CD14-positive monocyte (primary cell): ENCODE measurements at regions not wholly inside any gene's neighbourhood (a gene's known extent, or its start where the extent isn't known, plus 50 kb on each side); places are given as distances from the start of the nearest gene placed in this dataset.

Experiments used
- DNase-seq, 3 donors: peaks; one replicate each; pipeline ENCODE4 v3.0.0-alpha.2; 2011 to 2022
- H2AFZ ChIP-seq: 2 replicates; pipeline ENCODE4 v1.6.0; 2012; ENCODE audit warnings: mild to moderate bottlenecking, low read depth, low read length, inconsistent platforms; ENCODE audit not compliant: insufficient read depth, poor library complexity, severe bottlenecking
- H3K27ac ChIP-seq, 2 donors: 1 replicate in 1 of 2; 2 replicates in 1 of 2; pipeline ENCODE4 v1.5.1; 2012 to 2013; ENCODE audit warnings: low read length in 2 of 2, control low read depth in 1 of 2, inconsistent platforms in 1 of 2, low read depth in 1 of 2, mild to moderate bottlenecking in 1 of 2
- H3K27me3 ChIP-seq, 2 donors: one replicate each; pipeline versions ENCODE4 v1.6.0 to v1.6.1; 2011 to 2013; ENCODE audit warnings: low read length in 2 of 2; ENCODE audit not compliant: control insufficient read depth in 2 of 2, insufficient read depth in 2 of 2
- H3K36me3 ChIP-seq, 2 donors: replicated peaks in 1 of 2; 1 replicate in 1 of 2; 2 replicates in 1 of 2; pipeline versions ENCODE4 v1.5.1 to v1.6.1; 2012 to 2013; ENCODE audit warnings: low read length in 2 of 2, control low read depth in 1 of 2, inconsistent platforms in 1 of 2, mild to moderate bottlenecking in 1 of 2; ENCODE audit not compliant: insufficient read depth in 2 of 2, control insufficient read depth in 1 of 2
- H3K4me1 ChIP-seq, 2 donors: 1 replicate in 1 of 2; 2 replicates in 1 of 2; pipeline versions ENCODE4 v1.5.1 to v1.6.1; 2012 to 2013; ENCODE audit warnings: low read length in 2 of 2, control low read depth in 1 of 2, inconsistent platforms in 1 of 2, mild to moderate bottlenecking in 1 of 2, moderate library complexity in 1 of 2; ENCODE audit not compliant: insufficient read depth in 2 of 2, control insufficient read depth in 1 of 2
- H3K4me2 ChIP-seq: replicated peaks from 2 replicates; pipeline ENCODE3; 2012; ENCODE audit warnings: low read length, moderate library complexity, mild to moderate bottlenecking; ENCODE audit not compliant: poor library complexity, severe bottlenecking; ENCODE audit errors: extremely low read depth
- H3K4me3 ChIP-seq, 3 experiments: fragments of 200-600 bp in 1 of 3; sonication (generic) in 1 of 3; replicated peaks in 1 of 3; 1 replicate in 2 of 3; 2 replicates in 1 of 3; pipeline ENCODE4 v1.5.1; 2011 to 2013; ENCODE audit warnings: low read length in 3 of 3, mild to moderate bottlenecking in 3 of 3, control low read depth in 2 of 3, low read depth in 2 of 3, inconsistent platforms in 1 of 3, moderate library complexity in 1 of 3
- H3K79me2 ChIP-seq: 2 replicates; pipeline ENCODE4 v1.6.0; 2012; ENCODE audit warnings: mild to moderate bottlenecking, control low read depth, inconsistent platforms, low read length, moderate library complexity; ENCODE audit not compliant: insufficient read depth
- H3K9ac ChIP-seq: 2 replicates; pipeline ENCODE4 v1.6.0; 2017; ENCODE audit warnings: low read length, mild to moderate bottlenecking; ENCODE audit not compliant: insufficient read depth, poor library complexity, severe bottlenecking
- H3K9me3 ChIP-seq, 2 donors: replicated peaks in 1 of 2; 1 replicate in 1 of 2; 2 replicates in 1 of 2; pipeline versions ENCODE4 v1.5.1 to v1.6.1; 2012 to 2013; ENCODE audit warnings: low read length in 2 of 2, control low read depth in 1 of 2; ENCODE audit not compliant: control insufficient read depth in 1 of 2, insufficient read depth in 1 of 2
- H4K20me1 ChIP-seq: 2 replicates; pipeline ENCODE4 v1.6.0; 2012; ENCODE audit warnings: mild to moderate bottlenecking, low read length, control low read depth, moderate library complexity; ENCODE audit not compliant: insufficient read depth
- H3K27ac Mint-ChIP-seq, 7 donors: one replicate each; pipeline ENCODE4 v1.8.0; 2020; ENCODE audit warnings: mild to moderate bottlenecking in 7 of 7, mixed read lengths in 7 of 7, moderate library complexity in 6 of 7, inconsistent platforms in 2 of 7
- H3K27me3 Mint-ChIP-seq, 3 donors: one replicate each; pipeline ENCODE4 v1.8.0; 2021 to 2022; ENCODE audit warnings: low read depth in 3 of 3, mild to moderate bottlenecking in 3 of 3, mixed read lengths in 3 of 3, moderate library complexity in 3 of 3, inconsistent platforms in 1 of 3
- H3K36me3 Mint-ChIP-seq, 2 donors: one replicate each; pipeline ENCODE4 v1.8.0; 2020; ENCODE audit warnings: mixed read lengths in 2 of 2, inconsistent platforms in 1 of 2, mild to moderate bottlenecking in 1 of 2
- H3K4me1 Mint-ChIP-seq: one replicate; pipeline ENCODE4 v1.8.0; 2020; ENCODE audit warnings: mild to moderate bottlenecking, mixed read lengths
- H3K4me3 Mint-ChIP-seq, 2 donors: one replicate each; pipeline ENCODE4 v1.8.0; 2020; ENCODE audit warnings: mild to moderate bottlenecking in 2 of 2, mixed read lengths in 2 of 2, moderate library complexity in 1 of 2
- H3K9me3 Mint-ChIP-seq, 7 donors: one replicate each; pipeline ENCODE4 v1.8.0; 2020 to 2022; ENCODE audit warnings: mixed read lengths in 7 of 7, mild to moderate bottlenecking in 6 of 7, moderate library complexity in 6 of 7, inconsistent platforms in 2 of 7
- WGBS: methylation state at CpG from one replicate; pipeline ENCODE4 v1.1.5; 2013; ENCODE audit warnings: missing lambda C conversion rate; ENCODE audit not compliant: insufficient coverage; 5-methylcytosine and 5-hydroxymethylcytosine counted together
- intact Hi-C, 2 donors: fragments of 100-400 bp; cut with micrococcal nuclease; formaldehyde crosslinking; loops; one replicate each; pipeline versions ENCODE4 v1.15.0 to v1.15.1; 2023
- TF ChIP-seq, protein P1 (sequence below): fragments of 200-600 bp; IDR thresholded peaks from one replicate; pipeline ENCODE4 v1.8.0; 2022; ENCODE audit warnings: antibody characterized with exemption, mild to moderate bottlenecking

GRCh38 chr17:12492450-12492849, 173.2 kb upstream of the MYOCD start:
- WGBS = 100% methylated on average over 1 of the region's 3 CpGs
- Histone ChIP-seq H3K9me3 (no peaks in the 10 kb centered on the region), H3K4me2 (no peak overlapping the region), H3K9ac (no peak overlapping the region), H2AFZ (no peak overlapping the region), H3K4me3 (no peak overlapping the region), H4K20me1 (no peaks in the 10 kb centered on the region), H3K4me1 (no peaks in the 10 kb centered on the region), H3K27ac (no peak overlapping the region), H3K27me3 (no peaks in the 10 kb centered on the region), H3K79me2 (no peaks in the 10 kb centered on the region), H3K36me3 (no peaks in the 10 kb centered on the region)
- DNase-seq = no peak
- no peak overlapping the region for H3K27ac Mint-ChIP-seq
- TF ChIP-seq, protein P1, sequence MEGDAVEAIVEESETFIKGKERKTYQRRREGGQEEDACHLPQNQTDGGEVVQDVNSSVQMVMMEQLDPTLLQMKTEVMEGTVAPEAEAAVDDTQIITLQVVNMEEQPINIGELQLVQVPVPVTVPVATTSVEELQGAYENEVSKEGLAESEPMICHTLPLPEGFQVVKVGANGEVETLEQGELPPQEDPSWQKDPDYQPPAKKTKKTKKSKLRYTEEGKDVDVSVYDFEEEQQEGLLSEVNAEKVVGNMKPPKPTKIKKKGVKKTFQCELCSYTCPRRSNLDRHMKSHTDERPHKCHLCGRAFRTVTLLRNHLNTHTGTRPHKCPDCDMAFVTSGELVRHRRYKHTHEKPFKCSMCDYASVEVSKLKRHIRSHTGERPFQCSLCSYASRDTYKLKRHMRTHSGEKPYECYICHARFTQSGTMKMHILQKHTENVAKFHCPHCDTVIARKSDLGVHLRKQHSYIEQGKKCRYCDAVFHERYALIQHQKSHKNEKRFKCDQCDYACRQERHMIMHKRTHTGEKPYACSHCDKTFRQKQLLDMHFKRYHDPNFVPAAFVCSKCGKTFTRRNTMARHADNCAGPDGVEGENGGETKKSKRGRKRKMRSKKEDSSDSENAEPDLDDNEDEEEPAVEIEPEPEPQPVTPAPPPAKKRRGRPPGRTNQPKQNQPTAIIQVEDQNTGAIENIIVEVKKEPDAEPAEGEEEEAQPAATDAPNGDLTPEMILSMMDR = no peak
- no peaks in the 10 kb centered on the region for H3K4me1 Mint-ChIP-seq
- H3K27me3 Mint-ChIP-seq = no peaks in the 10 kb centered on the region
- H3K4me3 Mint-ChIP-seq = no peak overlapping the region
- no peaks in the 10 kb centered on the region for H3K36me3 Mint-ChIP-seq
- peaks cover 1 to 12% (median 8%) of the 10 kb centered on the region in 7 donors for H3K9me3 Mint-ChIP-seq
- intact Hi-C loops = no loop called here

- Histone ChIP-seq H3K4me1 (no peaks in the 10 kb centered on the region), H3K9me3 (peaks cover 0 to 3% of the 10 kb centered on the region in 2 donors), H3K79me2 (no peaks in the 10 kb centered on the region), H4K20me1 (no peaks in the 10 kb centered on the region), H3K36me3 (no peaks in the 10 kb centered on the region), H3K9ac (no peak overlapping the region), H3K27ac (no peak overlapping the region), H3K4me2 (no peak overlapping the region), H3K27me3 (no peaks in the 10 kb centered on the region), H3K4me3 (no peak overlapping the region), H2AFZ (no peak overlapping the region)
- intact Hi-C loops = no loop called here
- Mint-ChIP-seq H3K27me3 (no peaks in the 10 kb centered on the region), H3K4me1 (no peaks in the 10 kb centered on the region), H3K4me3 (no peak overlapping the region), H3K9me3 (peaks cover 0 to 10% (median 3%) of the 10 kb centered on the region in 7 donors), H3K27ac (no peak overlapping the region), H3K36me3 (no peaks in the 10 kb centered on the region)
- DNase-seq = no peak
- WGBS = 80% methylated on average over 1 of the region's 2 CpGs
- TF ChIP-seq, protein P1 = no peak
Measured at GRCh38 chr17:12505866-12506265, 159.8 kb upstream of the MYOCD start.
